Lower leg skin (tissue), 4 donors: ENCODE measurements at regions not wholly inside any gene's neighbourhood (a gene's known extent, or its start where the extent isn't known, plus 50 kb on each side); places are given as distances from the start of the nearest gene placed in this dataset.

ENCODE experiments used
- DNase-seq, 2 donors: peaks; one replicate each; pipeline ENCODE4 v3.0.0-alpha.2; 2019; ENCODE audit warnings: low spot score in 2 of 2
- H3K4me3 ChIP-seq: fragments of 200-600 bp; sonication (generic); 2 replicates; pipeline ENCODE4 v1.5.1; 2017; ENCODE audit warnings: mild to moderate bottlenecking, low read depth; ENCODE audit not compliant: poor library complexity, severe bottlenecking
- POLR2A ChIP-seq, 2 donors: fragments of 450-650 bp; IDR thresholded peaks; one replicate each; pipeline ENCODE4 v1.6.1; 2016 to 2017; ENCODE audit warnings: antibody characterized with exemption in 2 of 2, mild to moderate bottlenecking in 1 of 2, moderate library complexity in 1 of 2
- WGBS, 2 donors: methylation state at CpG; one replicate each; pipeline ENCODE4 v1.1.5; 2018; 5-methylcytosine and 5-hydroxymethylcytosine counted together
- intact Hi-C: fragments of 100-400 bp; cut with DNase I; formaldehyde crosslinking; loops from one replicate; pipeline ENCODE4 v1.15.0; 2023; ENCODE audit warnings: low total_unique reads
- TF ChIP-seq, protein P1 (sequence below), 3 donors: fragments of 450-650 bp; IDR thresholded peaks; one replicate each; pipeline ENCODE4 v1.5.1; 2016; ENCODE audit warnings: antibody characterized with exemption in 3 of 3, mild to moderate bottlenecking in 3 of 3, moderate library complexity in 2 of 3

DNA sequence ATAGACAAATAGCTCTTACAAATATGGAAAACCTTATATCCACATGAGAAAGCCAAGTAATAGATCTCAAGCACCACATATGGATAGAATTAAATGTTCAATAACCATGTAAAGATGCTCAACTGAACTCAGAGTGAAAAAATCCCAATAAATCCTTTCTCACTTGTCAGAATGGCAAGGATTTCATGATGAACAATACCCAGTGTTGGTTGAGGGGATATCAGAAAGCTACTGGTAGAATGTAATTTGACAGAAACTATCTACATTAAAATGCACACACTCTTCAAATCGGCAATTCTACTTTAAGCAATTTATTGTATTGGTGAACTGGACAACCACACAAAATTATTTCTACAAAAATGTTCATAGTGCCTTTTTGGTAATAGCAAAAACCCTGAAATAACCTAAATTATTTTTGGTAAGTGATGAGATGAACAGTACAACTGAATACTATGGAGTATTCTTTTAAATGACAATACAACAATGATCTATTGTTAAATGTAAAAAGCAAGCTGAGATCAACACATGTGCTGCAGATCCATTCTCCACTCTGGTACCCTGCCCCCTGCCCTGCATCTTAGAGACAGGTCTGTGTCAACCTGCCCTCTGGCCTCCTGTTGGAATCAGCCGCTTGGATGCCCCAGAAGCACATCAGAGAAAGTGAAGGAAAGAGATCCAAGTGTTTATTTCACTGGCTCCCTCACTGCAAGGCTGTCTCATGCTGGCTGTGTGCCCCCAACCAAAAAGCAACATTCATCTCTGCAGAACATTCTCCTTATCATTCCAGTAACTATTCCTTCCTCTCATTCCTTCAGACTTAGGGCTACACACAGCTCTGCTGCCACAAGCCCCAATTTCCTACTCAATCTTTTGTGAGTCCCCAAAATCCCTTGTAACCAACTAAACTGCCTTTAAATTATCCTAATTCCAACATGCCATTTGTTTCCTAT lies 442.5 kb downstream of the LRATD1 start:
- no peak for DNase-seq
- no peak overlapping the region for H3K4me3 ChIP-seq
- 68 to 76% methylated on average over 2 of the region's 2 CpGs for WGBS, 2 donors
- intact Hi-C loops: no loop called here
- TF ChIP-seq POLR2A (IDR thresholded peaks at IDR 0.05): no peak
- TF ChIP-seq, protein P1, sequence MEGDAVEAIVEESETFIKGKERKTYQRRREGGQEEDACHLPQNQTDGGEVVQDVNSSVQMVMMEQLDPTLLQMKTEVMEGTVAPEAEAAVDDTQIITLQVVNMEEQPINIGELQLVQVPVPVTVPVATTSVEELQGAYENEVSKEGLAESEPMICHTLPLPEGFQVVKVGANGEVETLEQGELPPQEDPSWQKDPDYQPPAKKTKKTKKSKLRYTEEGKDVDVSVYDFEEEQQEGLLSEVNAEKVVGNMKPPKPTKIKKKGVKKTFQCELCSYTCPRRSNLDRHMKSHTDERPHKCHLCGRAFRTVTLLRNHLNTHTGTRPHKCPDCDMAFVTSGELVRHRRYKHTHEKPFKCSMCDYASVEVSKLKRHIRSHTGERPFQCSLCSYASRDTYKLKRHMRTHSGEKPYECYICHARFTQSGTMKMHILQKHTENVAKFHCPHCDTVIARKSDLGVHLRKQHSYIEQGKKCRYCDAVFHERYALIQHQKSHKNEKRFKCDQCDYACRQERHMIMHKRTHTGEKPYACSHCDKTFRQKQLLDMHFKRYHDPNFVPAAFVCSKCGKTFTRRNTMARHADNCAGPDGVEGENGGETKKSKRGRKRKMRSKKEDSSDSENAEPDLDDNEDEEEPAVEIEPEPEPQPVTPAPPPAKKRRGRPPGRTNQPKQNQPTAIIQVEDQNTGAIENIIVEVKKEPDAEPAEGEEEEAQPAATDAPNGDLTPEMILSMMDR (IDR thresholded peaks at IDR 0.05): no peak

DNA sequence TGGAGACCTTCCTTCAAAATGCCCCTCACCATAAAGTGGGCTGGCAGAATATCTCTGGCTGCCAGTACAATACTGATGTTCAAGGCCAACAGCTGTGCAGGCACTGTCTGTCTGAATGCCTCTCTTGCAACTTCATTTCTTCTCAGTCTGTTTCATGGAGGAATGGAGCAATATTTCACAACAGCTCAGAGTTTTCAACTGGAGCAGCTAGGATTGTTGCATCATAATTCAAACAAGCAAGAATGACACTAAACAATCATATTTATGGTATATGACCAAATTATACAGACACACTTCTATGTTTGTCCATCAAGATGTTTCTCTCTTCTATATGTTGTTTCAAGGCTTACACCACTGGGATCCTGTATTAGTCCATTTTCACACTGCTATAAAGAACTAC lies 444.2 kb downstream of the LRATD1 start:
- intact Hi-C loops: no loop called here
- TF ChIP-seq, protein P1 (IDR thresholded peaks at IDR 0.05): no peak
- no peak for TF ChIP-seq POLR2A (IDR thresholded peaks at IDR 0.05)
- no peak for DNase-seq
- no peak overlapping the region for H3K4me3 ChIP-seq

DNA sequence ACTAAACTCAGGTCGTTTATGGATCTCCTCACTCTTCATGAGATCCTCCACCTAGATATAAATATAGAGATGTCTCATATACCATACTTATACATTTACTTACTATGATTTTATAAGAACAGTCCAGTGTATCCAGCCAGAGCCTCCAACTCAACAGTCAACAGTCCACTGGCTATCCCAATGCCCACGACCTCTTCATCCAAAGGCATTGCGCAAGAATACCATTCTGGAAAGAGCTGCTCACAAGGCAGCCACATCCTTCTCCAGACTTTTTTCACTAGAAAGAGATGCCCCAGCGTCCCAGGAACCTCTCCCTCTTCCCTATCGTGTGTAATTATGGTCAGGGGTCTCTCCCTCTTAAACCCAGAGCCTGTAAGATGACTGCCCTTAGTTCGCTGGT lies 448.8 kb downstream of the LRATD1 start:
- H3K4me3 ChIP-seq: no peak overlapping the region
- WGBS, 2 donors: 92% methylated on average over 6 of the region's 6 CpGs
- no peak for TF ChIP-seq POLR2A (IDR thresholded peaks at IDR 0.05)
- TF ChIP-seq, protein P1 (IDR thresholded peaks at IDR 0.05): no peak
- no peak for DNase-seq
- intact Hi-C loops: no loop called here

DNA sequence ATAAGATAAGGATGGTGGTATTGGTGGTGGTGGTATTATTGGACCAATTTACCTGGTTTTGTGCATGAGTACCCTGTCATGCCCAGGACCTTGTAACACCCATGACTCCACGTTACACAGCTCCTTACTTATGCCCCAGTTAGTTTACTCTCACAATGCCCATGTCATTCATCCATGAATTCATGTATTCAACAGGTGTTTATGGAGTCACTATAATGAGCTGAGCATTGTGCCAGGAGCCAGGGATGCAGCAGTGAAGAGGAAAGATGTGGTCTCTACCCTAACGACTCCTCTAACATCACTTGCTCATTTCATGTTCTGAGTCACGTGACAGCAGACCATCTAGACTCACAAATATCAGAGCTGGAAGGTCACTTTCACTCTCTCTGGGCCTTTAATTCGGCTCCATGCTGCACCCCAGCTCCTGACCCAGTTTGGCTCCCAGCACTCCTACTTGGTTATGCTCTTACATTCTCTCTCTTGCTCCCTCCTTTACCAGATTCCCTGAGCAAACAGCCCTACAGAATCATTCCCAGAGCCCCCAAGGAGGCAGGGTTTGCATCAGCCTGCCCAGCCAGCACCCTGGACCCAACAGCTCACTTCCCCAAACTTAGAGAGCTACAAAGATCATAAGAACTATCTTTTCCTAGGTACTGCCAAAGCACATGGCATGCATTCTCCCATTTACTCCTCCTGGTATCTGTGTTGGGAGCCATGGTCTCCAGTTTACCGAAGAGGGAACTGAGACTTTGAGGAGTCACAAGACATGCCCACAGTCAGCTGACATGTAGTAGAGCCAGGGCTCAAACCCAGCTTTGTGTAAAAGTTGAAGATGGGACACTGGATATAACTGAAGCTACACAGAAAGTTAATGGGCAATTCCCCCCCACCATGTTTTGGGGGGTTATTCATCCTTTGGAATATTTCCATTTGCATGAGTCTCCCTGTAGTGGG lies 449.9 kb downstream of the LRATD1 start:
- intact Hi-C loops: no loop called here
- TF ChIP-seq, protein P1 (IDR thresholded peaks at IDR 0.05): no peak
- TF ChIP-seq POLR2A (IDR thresholded peaks at IDR 0.05): no peak
- WGBS, 2 donors: 77 to 78% methylated on average over 5 of the region's 5 CpGs
- no peak for DNase-seq
- no peak overlapping the region for H3K4me3 ChIP-seq

DNA sequence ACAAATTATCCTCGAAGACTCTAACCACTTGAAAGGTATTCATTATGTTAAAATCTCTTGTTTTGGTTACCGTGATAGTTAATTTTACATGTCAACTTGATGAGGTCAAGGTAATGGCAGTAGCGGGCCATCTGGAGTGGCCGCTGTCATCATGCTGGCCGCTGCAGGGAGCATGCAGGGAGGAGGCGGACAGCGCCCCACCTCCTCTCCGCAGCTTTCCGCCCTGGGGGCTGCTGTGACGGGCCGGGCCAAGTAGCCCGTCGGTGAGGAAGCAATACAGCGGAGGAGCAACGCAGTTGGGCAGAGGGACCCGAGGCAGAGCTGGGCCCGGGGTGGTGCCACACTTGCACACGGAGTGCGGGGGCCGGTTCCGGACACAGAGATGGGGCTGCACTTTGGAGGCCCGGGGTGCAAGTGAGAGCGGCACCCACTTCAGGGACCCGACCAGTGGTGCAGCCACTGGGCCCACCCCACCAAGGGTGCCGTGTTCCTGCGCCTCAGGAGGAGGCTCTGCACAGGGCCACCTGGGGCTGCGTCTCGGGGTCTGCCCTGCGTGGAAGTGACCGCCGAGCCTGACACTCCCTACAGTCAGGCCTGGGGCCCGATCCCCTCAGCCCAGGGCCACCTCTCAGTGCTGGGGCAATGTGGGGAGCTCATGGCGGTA lies 452.4 kb downstream of the LRATD1 start:
- WGBS, 2 donors: 84 to 87% methylated on average over 30 to 31 of the region's 33 CpGs
- intact Hi-C loops: no loop called here
- DNase-seq: no peak
- H3K4me3 ChIP-seq: no peak overlapping the region
- no peak for TF ChIP-seq POLR2A (IDR thresholded peaks at IDR 0.05)
- TF ChIP-seq, protein P1 (IDR thresholded peaks at IDR 0.05): no peak
